Thyroid gland (tissue), 4 donors: ENCODE measurements at regions not wholly inside any gene's neighbourhood (a gene's known extent, or its start where the extent isn't known, plus 50 kb on each side); places are given as distances from the start of the nearest gene placed in this dataset.
"Not testable (repeated sequence)": the region's sequence is repeated elsewhere in the genome, so short reads cannot be mapped to it uniquely, and the experiment has no call there.

ENCODE experiments used
- CTCF ChIP-seq, 6 experiments: fragments of 200-600 bp in 3 of 6; fragments of 450-650 bp in 3 of 6; sonication (generic) in 3 of 6; IDR thresholded peaks; one replicate each; pipeline ENCODE4 v1.5.1; 2016 to 2019; ENCODE audit warnings: antibody characterized with exemption in 6 of 6, mild to moderate bottlenecking in 2 of 6, inconsistent platforms in 1 of 6, moderate library complexity in 1 of 6
- POLR2A ChIP-seq, 2 donors: fragments of 450-650 bp; IDR thresholded peaks; one replicate each; pipeline ENCODE4 v1.6.1; 2017; ENCODE audit warnings: antibody characterized with exemption in 2 of 2, mild to moderate bottlenecking in 2 of 2, moderate library complexity in 1 of 2

- TF ChIP-seq CTCF, POLR2A (IDR thresholded peaks at IDR 0.05): not testable (repeated sequence)
Measured at GRCh38 chr1:72985024-72985423, 702.7 kb upstream of the NEGR1 start.
